Fibroblast of the aortic adventitia (primary cell): ENCODE measurements at regions not wholly inside any gene's neighbourhood (a gene's known extent, or its start where the extent isn't known, plus 50 kb on each side); places are given as distances from the start of the nearest gene placed in this dataset.
"Not testable (repeated sequence)": the region's sequence is repeated elsewhere in the genome, so short reads cannot be mapped to it uniquely, and the experiment has no call there.

ENCODE experiments used
- DNase-seq: peaks from one replicate; pipeline ENCODE4 v3.0.0-alpha.2; 2010; ENCODE audit warnings: low read depth
- H3K4me3 ChIP-seq: 2 replicates; pipeline ENCODE4 v1.5.1; 2011; ENCODE audit warnings: low read depth, mild to moderate bottlenecking, control low read depth, low read length, moderate library complexity
- CTCF ChIP-seq: IDR thresholded peaks from 2 replicates; pipeline ENCODE4 v1.5.1; 2011; ENCODE audit warnings: mild to moderate bottlenecking, low read length, control low read depth, inconsistent platforms; ENCODE audit not compliant: insufficient read depth

- not testable (repeated sequence) for H3K4me3 ChIP-seq, DNase-seq
Measured at GRCh38 chrX:63192366-63193041, 158.6 kb downstream of the SPIN4 start.

GRCh38 chrX:63186137-63186536 is 165.0 kb downstream of the SPIN4 start:
- TF ChIP-seq CTCF: no peak
- H3K4me3 ChIP-seq: no peak overlapping the region
- DNase-seq: no peak

- not testable (repeated sequence) for DNase-seq
Measured at GRCh38 chrX:63179852-63180251, 171.3 kb downstream of the SPIN4 start.

GRCh38 chrX:63176578-63176977 is 174.6 kb downstream of the SPIN4 start:
- not testable (repeated sequence) for H3K4me3 ChIP-seq, DNase-seq

More at GRCh38 chrX:63179852-63180251, 171.3 kb downstream of the SPIN4 start:
- H3K4me3 ChIP-seq: not testable (repeated sequence)

- H3K4me3 ChIP-seq, DNase-seq: not testable (repeated sequence)
Measured at GRCh38 chrX:63173841-63174718, 177.1 kb downstream of the SPIN4 start.

- not testable (repeated sequence) for DNase-seq, H3K4me3 ChIP-seq
Measured at GRCh38 chrX:63169416-63169815, 181.7 kb downstream of the SPIN4 start.

- DNase-seq: not testable (repeated sequence)
Measured at GRCh38 chrX:63168949-63169348, 182.2 kb downstream of the SPIN4 start.

GRCh38 chrX:63167002-63167401 is 184.1 kb downstream of the SPIN4 start:
- not testable (repeated sequence) for DNase-seq

More at GRCh38 chrX:63168949-63169348, 182.2 kb downstream of the SPIN4 start:
- H3K4me3 ChIP-seq: not testable (repeated sequence)

GRCh38 chrX:63160994-63161393 is 190.1 kb downstream of the SPIN4 start:
- not testable (repeated sequence) for DNase-seq, H3K4me3 ChIP-seq

More at GRCh38 chrX:63167002-63167401, 184.1 kb downstream of the SPIN4 start:
- not testable (repeated sequence) for H3K4me3 ChIP-seq

GRCh38 chrX:63160340-63160739 is 190.8 kb downstream of the SPIN4 start:
- DNase-seq, H3K4me3 ChIP-seq: not testable (repeated sequence)

- not testable (repeated sequence) for DNase-seq, H3K4me3 ChIP-seq
Measured at GRCh38 chrX:63145526-63145925, 205.6 kb downstream of the SPIN4 start.

- not testable (repeated sequence) for DNase-seq, H3K4me3 ChIP-seq
Measured at GRCh38 chrX:63142588-63142987, 208.5 kb downstream of the SPIN4 start.

- H3K4me3 ChIP-seq, DNase-seq: not testable (repeated sequence)
Measured at GRCh38 chrX:63135859-63136258, 215.3 kb downstream of the SPIN4 start.
